Right cardiac atrium (tissue), 5 donors: ENCODE measurements at regions not wholly inside any gene's neighbourhood (a gene's known extent, or its start where the extent isn't known, plus 50 kb on each side); places are given as distances from the start of the nearest gene placed in this dataset.
A peak's percentile ranks its signal among the peaks of the same experiment; 100 is the strongest.

Experiments used
- ATAC-seq, 2 donors: fragments of 200-7000 bp; cut with Tn5 transposase; one replicate each; pipeline versions ENCODE4 v1.8.0 to v1.9.1; 2020; ENCODE audit warnings: moderate library complexity in 2 of 2, mild to moderate bottlenecking in 1 of 2
- DNase-seq, 3 donors: peaks; one replicate each; pipeline ENCODE4 v3.0.0-alpha.2; 2020
- H3K27ac ChIP-seq: one replicate; pipeline ENCODE4 v1.5.1; 2013; ENCODE audit warnings: mild to moderate bottlenecking, low read length, control low read depth, moderate library complexity
- H3K27me3 ChIP-seq: one replicate; pipeline ENCODE4 v1.6.1; 2013; ENCODE audit not compliant: control insufficient read depth, insufficient read depth
- H3K4me1 ChIP-seq: one replicate; pipeline ENCODE4 v1.6.1; 2013; ENCODE audit warnings: low read length; ENCODE audit not compliant: control insufficient read depth, insufficient read depth
- H3K4me3 ChIP-seq: one replicate; pipeline ENCODE4 v1.5.1; 2013; ENCODE audit warnings: low read length, control low read depth
- H3K9me3 ChIP-seq: one replicate; pipeline ENCODE4 v1.6.1; 2013; ENCODE audit warnings: low read length; ENCODE audit not compliant: control insufficient read depth
- WGBS: extraction: QIAGEN DNeasy Blood & Tissue Kit; methylation state at CpG from one replicate; pipeline ENCODE4 v1.1.7; 2013; 5-methylcytosine and 5-hydroxymethylcytosine counted together
- intact Hi-C, 4 donors: fragments of 100-400 bp; cut with DNase I; formaldehyde crosslinking; loops; one replicate each; pipeline versions ENCODE4 v1.11.0 to v1.14.0; 2022 to 2023
- donor health status: healthy with polysubstance abuse.
- donor health status: DM: no; HTN: yes; CAD: no.
- donor health status: DM: no; HTN: no; CAD: no.
- donor health status: DM: no; HTN: yes; CAD: no; lungs with severe emphysema.
- donor health status: DM: yes; HTN: yes; CAD: no.

- intact Hi-C loops, result no loop called here
- Histone ChIP-seq H3K4me1 (no peaks in the 10 kb centered on the region), H3K27me3 (no peaks in the 10 kb centered on the region), H3K4me3 (no peak overlapping the region), H3K27ac (no peak overlapping the region), H3K9me3 (no peaks in the 10 kb centered on the region)
- DNase-seq (no peak), ATAC-seq (no peak)
- WGBS, result 65% methylated on average over 4 of the region's 4 CpGs
Observed at GRCh38 chr6:50978380-50979170, 159.9 kb downstream of the TFAP2B start.

GRCh38 chr6:50979171-50979525 is 160.5 kb downstream of the TFAP2B start:
- no peak overlapping the region for H3K27ac ChIP-seq
- DNase-seq (no peak), ATAC-seq (peak in 1 of 2 donors; percentile 41)
- H3K4me1 ChIP-seq, result no peaks in the 10 kb centered on the region
- H3K4me3 ChIP-seq, result no peak overlapping the region
- no peaks in the 10 kb centered on the region for H3K27me3 ChIP-seq
- 24% methylated on average over 2 of the region's 2 CpGs for WGBS
- H3K9me3 ChIP-seq, result no peaks in the 10 kb centered on the region
- intact Hi-C loops, result no loop called here

DNA sequence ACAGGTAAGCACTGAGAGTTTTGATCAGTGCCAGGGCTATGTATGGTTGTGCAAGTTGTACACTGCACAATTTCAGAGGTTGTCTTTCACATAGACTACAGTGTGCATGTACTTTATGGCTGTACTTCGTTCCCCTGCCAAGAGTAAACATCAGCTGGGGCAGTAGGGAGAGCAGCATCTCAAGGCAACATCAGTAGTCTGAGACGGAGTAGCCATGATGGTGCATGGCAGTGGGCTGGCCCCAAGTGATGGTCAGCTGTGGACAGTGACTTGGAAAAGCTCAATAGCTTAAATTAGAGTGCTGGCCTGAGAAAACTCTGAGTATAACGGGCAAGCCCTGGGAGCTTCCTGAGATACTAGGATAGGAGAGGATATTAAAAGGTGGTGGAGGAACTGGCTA is 165.5 kb downstream of the TFAP2B start:
- intact Hi-C loops, result no loop called here
- DNase-seq, result no peak
- H3K4me1 ChIP-seq, result no peaks in the 10 kb centered on the region
- WGBS, result 67% methylated on average over 3 of the region's 3 CpGs
- H3K27ac ChIP-seq, result no peak overlapping the region
- H3K4me3 ChIP-seq, result no peak overlapping the region
- ATAC-seq, result no peak
- no peaks in the 10 kb centered on the region for H3K27me3 ChIP-seq
- no peaks in the 10 kb centered on the region for H3K9me3 ChIP-seq

DNA sequence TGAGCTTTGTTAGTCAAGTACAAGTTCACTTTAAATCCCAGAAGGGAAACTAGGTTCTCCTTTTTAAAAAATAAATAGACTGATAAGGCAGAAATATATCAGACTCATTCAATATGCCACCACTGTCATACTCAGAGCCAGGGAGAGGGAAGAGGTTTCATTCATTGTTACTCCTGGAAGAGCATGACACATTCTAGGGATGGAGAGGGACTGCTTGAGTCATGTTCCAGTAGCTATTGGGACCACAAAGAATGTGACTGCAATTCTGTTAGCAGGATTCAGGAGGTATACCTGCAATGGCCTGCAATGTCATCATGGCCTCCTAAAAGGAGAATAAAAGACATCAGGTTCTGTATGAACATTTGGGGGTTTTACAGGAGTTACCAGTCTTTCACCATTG is 167.6 kb downstream of the TFAP2B start:
- ATAC-seq, result no peak

DNA sequence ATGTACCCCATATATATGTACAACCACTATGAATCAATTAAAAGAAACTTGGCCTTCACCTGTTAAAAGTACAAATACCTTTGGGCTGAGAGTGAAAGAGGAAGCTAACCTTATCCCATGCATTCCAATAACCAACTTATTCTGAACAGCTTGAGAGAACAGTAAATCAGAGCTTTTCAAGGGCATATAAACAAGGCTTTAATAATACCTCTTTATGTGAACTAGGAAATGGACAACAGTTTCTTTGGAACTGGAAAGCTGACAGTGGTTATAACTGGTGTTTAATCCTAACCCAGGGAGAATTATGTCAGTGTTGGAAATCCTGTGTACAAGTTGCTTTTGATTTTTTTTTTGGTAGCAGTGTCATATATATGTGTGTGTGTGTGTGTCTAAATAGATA is 170.5 kb downstream of the TFAP2B start:
- Histone ChIP-seq H3K4me1 (no peaks in the 10 kb centered on the region), H3K27me3 (no peaks in the 10 kb centered on the region), H3K9me3 (no peaks in the 10 kb centered on the region), H3K4me3 (no peak overlapping the region), H3K27ac (no peak overlapping the region)
- DNase-seq (no peak), ATAC-seq (no peak)
- intact Hi-C loops, result no loop called here

More for the DNA sequence above, 167.6 kb downstream of the TFAP2B start:
- DNase-seq, result no peak
- H3K9me3 ChIP-seq, result no peaks in the 10 kb centered on the region
- H3K27me3 ChIP-seq, result no peaks in the 10 kb centered on the region
- H3K27ac ChIP-seq, result no peak overlapping the region
- intact Hi-C loops, result no loop called here
- H3K4me1 ChIP-seq, result no peaks in the 10 kb centered on the region
- no peak overlapping the region for H3K4me3 ChIP-seq

GRCh38 chr6:50990750-50991446 is 172.2 kb downstream of the TFAP2B start:
- intact Hi-C loops, result no loop called here
- 70% methylated on average over 7 of the region's 7 CpGs for WGBS
- Histone ChIP-seq H3K4me3 (no peak overlapping the region), H3K4me1 (no peaks in the 10 kb centered on the region), H3K27me3 (no peaks in the 10 kb centered on the region), H3K27ac (no peak overlapping the region), H3K9me3 (no peaks in the 10 kb centered on the region)
- DNase-seq (no peak), ATAC-seq (no peak)

DNA sequence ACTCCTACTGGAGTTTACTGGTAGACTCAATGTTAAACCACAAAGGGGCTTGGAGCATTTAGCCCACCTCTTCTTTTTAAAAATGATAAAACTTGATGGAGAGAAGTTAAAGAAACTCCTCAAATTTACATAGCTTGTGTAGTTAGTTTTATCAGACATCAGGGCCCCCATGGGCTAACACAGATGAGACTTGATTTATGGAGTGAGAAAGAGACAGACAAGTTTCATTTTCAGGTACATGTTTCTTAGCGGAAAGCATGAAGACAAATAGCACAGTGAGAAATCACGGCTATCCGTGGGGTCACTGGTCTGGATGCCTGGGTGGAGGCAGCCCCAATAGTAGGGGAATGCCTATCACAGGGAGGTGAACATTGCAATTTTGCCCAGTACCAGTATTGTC is 173.6 kb downstream of the TFAP2B start:
- Histone ChIP-seq H3K27ac (no peak overlapping the region), H3K27me3 (no peaks in the 10 kb centered on the region), H3K4me1 (no peaks in the 10 kb centered on the region), H3K9me3 (no peaks in the 10 kb centered on the region), H3K4me3 (no peak overlapping the region)
- no peak for DNase-seq
- no peak for ATAC-seq
- intact Hi-C loops, result no loop called here
- WGBS, result 92% methylated on average over 3 of the region's 3 CpGs

DNA sequence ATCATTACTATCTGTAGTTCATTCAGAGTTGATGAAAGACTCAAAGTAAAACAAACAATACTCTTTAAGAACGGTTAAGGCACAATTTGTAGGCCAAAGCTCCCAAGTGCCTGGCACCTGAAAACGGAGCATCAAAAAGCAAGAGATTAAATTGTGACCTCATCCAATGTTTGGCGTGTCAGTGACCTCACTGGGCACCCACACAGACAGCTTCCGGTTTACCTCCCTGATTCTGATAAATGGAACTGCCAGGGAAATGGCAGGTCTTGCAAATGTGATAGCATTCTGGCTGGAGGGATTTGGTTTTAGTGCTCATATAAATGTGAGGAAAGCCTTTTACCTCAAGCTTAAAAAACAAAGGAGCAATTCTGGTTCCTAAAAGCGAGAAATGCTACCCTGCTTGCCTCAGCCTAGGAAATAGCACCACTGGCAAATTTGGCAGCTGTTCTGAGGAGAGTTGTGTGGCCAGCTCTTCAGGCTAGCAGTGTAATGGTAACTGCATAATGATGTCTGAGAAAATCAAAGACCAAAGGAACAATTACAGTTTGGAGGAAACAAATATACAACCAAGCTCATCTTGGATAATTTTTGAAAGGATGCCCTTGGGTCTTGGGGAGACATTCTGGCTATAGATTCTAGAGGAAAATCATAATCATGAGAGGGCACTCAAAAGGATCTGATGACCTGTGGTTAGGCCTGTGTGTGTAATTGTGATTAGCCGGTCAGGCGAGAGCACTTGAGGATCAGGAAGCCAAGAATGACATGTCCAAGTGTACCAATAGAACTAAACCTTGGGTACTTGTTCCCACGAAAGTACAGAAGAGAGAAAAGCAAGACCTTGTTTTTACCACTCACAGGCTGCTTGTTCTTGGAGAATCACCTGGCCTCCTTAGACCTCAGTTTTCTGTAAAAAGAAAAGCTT is 174.3 kb downstream of the TFAP2B start:
- intact Hi-C loops, result no loop called here
- WGBS, result 67% methylated on average over 8 of the region's 8 CpGs
- ATAC-seq, result no peak
- no peak overlapping the region for H3K4me3 ChIP-seq
- H3K9me3 ChIP-seq, result no peaks in the 10 kb centered on the region
- H3K27me3 ChIP-seq, result no peaks in the 10 kb centered on the region
- no peaks in the 10 kb centered on the region for H3K4me1 ChIP-seq
- H3K27ac ChIP-seq, result no peak overlapping the region
- DNase-seq, result no peak

- 80% methylated on average over 3 of the region's 3 CpGs for WGBS
- ATAC-seq (no peak), DNase-seq (no peak)
- Histone ChIP-seq H3K9me3 (no peaks in the 10 kb centered on the region), H3K4me3 (no peak overlapping the region), H3K27ac (no peak overlapping the region), H3K4me1 (no peaks in the 10 kb centered on the region), H3K27me3 (no peaks in the 10 kb centered on the region)
- intact Hi-C loops, result no loop called here
Observed at GRCh38 chr6:50993941-50994720, 175.5 kb downstream of the TFAP2B start.

DNA sequence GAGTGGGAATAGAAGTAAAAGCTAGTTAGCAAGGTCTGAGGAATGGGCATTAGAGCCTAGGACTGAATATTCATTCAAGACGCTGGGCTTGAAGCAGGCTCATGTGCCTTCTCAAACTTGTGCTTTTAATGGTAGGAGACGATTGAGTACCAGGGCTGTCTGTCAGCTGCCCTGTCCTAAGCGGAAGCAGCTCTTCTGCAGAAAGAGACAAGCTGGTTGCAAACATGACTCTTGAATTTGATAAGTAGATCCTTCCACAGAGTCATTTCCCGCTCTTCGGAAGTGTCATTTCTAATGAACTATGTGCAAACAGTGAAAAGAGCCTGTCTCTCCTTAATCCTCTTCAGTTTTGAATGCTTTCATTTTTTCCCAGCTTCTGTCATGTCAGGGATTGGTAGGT is 176.4 kb downstream of the TFAP2B start:
- DNase-seq (no peak), ATAC-seq (no peak)
- Histone ChIP-seq H3K27me3 (no peaks in the 10 kb centered on the region), H3K9me3 (no peaks in the 10 kb centered on the region), H3K4me1 (no peaks in the 10 kb centered on the region), H3K27ac (no peak overlapping the region), H3K4me3 (no peak overlapping the region)
- intact Hi-C loops, result no loop called here
- WGBS, result 83% methylated on average over 5 of the region's 5 CpGs
